PC-3 (cell line): ENCODE measurements at regions not wholly inside any gene's neighbourhood (a gene's known extent, or its start where the extent isn't known, plus 50 kb on each side); places are given as distances from the start of the nearest gene placed in this dataset.

Experiments used
- CTCF ChIP-seq: fragments of 300-600 bp; sonication (generic); conservative IDR thresholded peaks from 2 replicates; pipeline ENCODE4 v1.5.1; 2017; ENCODE audit warnings: antibody characterized with exemption, low read depth, mild to moderate bottlenecking, low read length
- EZH2 ChIP-seq: fragments of 300-600 bp; sonication (generic); IDR thresholded peaks from one replicate; pipeline ENCODE4 v1.6.1; 2017; ENCODE audit warnings: antibody characterized with exemption, mild to moderate bottlenecking, low read length; ENCODE audit not compliant: unreplicated experiment

GRCh38 chr1:22343456-22344328 is 108.0 kb upstream of the ZBTB40 start:
- TF ChIP-seq CTCF (no peak), EZH2 (no peak)
